NCI-H2107 treated with DMSO at 0.1 percent for 48 hours (cell line): ENCODE measurements at regions not wholly inside any gene's neighbourhood (a gene's known extent, or its start where the extent isn't known, plus 50 kb on each side); places are given as distances from the start of the nearest gene placed in this dataset.

Experiments used
- DNase-seq: peaks from one replicate; lab custom pipeline; 2025; ENCODE audit not compliant: unreplicated experiment; lab: John Stamatoyannopoulos, UW

DNA sequence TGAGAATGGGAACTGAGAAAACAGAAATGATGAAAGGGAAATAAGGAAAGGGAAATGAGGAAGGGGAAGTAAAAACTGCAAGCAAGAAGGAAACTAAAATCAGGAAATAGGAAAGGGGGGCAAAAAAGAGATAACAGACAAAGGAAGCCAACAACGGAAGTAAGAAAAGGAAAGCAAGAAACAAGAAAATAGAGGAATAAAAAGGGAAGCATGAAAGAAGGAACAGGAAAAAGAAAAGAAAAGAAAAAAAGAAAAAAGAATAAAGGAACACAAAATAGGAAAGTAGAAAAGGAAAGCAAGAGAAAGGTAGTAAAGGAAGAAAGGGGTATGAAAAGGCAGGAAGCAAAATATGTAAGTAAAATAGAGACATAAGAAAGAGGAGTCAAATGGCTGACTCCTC is 241.2 kb upstream of the NCKAP5 start:
- no peak for DNase-seq

DNA sequence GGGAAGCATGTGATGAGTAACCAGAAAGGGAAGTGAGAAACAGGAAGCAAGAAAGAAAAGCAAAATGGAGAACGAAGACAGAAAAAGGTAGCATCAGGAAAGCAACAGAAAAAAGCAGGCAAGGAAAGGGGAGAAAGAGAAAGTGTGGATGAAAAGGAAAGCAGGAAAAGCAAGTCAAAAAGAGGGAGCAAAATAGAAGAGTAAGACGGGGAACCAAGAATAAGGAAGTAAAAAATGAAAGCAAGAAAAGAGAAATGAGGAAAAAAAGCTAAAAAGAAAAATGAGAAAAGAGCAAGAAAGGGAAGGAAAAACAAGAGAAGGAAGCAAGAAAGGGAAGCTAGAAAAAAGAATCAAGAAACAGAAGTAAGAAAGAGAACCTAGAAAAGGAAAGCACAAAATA is 242.3 kb upstream of the NCKAP5 start:
- DNase-seq = no peak

DNA sequence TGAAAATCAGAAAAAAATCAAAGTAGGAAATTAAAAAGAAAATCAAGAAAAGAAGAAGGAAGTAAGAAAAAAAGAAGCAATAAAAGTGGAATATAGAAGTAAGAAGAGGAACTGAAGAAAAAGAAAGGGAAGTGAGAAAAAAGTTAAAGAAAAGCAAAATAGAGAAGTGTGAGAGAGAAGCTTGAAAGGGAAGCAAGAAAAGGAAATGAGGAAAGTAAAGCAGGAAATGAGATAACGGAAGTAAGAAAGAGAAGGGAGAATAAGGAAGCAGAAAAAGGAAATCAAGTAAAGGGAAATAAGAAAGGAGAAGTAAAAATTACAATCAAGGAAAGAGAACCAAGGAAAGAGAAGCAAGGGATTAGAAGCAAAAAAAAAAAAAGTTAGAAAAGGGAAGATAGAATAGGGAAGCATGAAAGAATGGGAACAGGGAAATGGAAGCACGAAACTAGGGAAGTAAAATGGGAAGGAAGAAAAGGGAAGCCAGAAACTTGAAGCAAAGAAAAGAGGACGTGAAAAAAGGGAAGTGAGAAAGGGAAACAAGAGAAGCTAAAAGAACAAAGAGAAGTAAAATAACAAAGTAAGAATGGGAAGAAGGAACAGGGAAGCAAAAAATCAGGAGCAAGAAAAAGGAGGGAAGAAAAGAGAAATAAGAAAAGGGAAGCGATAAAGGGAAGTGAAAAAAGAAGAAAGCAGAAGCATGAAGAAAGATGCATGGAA is 243.3 kb upstream of the NCKAP5 start:
- no peak for DNase-seq

DNA sequence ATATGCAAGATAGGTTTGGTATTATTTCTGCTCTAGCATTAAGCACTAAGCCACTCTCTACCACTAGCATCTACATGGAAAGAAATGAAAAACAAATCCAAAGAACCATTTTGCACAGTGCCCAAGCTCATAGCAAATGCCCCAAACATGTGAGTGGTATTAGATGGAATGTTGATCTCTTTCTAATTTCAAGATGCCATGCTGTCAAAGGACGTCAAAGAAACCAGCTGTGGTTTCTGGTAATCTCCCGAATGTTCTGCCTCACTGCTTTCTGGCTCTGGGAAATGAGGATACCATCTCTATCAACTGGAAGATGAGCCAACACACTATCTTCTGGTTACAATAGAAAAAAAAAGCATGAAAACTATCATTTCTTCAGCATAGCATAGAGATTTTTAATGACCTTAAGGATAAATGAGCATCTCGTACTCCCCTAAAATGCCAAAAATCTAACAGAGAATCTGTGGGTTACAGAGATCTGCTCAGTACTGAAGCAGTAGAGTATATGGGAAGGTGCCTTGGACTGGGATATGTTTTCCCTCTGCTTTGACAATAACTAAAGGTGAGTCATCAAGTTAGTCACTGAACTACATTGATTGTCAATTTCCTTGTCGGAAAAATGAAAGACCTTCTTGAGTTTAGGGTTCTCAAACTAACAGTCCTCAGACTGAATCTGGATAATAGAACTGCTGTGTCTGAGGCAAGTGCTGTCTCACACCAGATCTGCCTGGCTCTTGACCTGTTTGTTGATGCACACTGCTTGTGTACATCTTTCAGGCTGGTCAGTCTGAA is 244.8 kb upstream of the NCKAP5 start:
- DNase-seq = no peak

DNA sequence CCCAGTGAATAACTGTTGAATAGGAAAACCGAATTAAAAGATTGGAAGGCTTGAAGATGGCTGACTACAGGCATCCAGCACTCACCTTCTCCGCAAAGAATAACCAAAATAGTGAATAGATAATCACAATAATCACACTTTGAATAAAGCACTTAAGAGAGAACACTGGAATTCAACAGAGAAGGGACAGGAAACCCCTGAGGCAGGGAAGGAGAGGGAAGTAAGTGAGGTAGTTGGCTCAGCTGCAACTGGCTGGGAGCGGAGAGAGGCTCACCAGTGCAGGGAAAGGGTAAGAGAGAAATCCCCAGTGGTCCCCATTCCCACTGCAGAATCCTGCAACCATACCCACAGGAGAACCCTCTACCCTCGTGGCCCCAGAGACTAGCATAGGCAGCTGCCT is 246.6 kb upstream of the NCKAP5 start:
- no peak for DNase-seq

DNA sequence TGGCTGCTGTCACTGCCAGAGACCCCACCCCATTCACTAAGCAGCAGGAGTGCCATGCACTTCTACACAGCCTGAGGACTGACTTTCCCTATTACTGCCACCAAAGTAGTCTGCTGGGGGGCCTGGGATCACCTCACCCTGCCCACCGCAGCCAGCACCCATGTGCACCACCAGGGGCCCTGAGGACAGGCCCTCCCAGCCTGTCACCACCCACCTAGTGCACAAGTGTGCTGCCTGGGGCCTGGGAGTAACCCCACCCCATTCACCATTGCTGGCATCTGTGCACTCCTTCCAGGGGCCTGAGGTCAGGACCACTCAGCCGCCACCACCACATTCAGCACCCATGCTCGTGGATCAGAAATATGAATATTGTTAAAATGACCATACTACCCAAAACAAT is 247.8 kb upstream of the NCKAP5 start:
- no peak for DNase-seq

DNA sequence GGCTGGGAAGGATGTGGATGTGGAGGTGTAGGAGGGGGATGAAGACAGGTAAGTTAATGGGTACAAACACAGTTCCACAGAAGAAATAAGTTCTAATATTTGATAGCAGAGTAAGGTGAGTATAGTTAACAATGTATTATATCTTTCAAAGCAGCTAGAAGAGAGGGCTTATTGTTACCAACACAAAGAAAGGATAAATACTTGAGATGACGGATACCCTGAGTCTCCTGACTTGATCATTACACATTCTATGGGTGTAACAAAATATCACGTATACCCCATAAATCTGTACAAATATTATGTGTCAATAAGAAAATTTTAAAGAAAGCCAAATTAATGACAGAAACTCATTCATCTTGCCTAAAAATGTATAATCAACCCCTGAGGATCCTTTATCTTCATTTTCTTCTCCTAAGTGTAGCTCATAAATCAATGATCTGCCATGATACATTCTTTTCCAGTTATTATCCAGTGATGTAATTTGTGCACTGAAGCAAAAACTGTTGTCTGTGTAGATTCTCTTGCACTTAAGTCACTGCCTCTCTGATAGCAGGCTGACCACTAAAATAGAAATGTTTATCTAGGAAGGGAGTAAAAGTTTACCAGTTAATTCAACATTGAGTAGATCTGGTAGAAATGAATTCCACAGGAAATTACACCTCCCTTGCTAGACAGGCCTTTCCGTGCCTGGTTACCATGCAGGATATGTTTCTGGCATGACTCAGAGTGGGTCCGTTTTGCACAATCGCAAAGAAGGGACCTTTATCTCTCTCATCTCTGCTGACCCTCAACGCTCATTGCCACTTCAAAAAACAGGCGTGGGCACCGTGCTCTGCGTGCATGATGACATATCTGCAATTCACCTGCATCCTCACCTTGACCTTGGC is 249.7 kb upstream of the NCKAP5 start:
- DNase-seq = no peak

DNA sequence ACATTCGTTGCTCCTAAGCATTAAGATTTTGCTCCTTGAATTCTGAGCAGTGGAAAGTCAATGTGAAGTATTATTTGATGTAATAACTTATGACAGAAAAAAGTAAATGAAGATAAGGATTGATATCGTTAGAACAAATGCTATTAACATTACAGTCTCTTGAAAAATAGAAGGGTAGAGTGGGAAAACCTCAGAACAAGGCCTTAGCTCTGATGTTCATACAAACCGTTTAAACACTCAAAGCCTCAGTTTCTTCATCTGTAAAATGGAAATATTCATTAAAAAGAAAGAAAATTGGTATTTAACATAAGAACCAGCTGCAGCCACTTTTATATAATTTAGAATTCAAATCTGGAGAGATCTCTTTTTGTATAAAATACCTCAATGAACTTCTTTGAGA is 250.4 kb upstream of the NCKAP5 start:
- no peak for DNase-seq

DNA sequence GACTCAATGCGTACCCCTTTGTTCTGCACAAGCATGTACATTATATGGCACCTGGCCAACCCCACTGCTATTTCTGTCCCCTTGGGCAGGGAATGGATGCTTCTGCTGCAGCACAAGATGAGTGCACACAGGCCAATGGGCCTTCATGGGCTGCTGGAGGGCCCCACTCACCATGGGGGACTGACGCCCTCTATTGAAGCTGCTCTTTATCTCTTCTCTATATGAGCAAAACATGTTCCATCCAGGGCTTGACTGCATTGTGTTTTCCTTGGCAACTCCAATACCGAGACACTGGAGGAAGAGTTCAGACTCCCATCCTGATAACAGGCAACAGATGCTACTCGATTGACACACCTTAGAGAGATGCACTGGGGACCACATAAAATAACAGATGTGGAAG is 251.6 kb upstream of the NCKAP5 start:
- DNase-seq = no peak

DNA sequence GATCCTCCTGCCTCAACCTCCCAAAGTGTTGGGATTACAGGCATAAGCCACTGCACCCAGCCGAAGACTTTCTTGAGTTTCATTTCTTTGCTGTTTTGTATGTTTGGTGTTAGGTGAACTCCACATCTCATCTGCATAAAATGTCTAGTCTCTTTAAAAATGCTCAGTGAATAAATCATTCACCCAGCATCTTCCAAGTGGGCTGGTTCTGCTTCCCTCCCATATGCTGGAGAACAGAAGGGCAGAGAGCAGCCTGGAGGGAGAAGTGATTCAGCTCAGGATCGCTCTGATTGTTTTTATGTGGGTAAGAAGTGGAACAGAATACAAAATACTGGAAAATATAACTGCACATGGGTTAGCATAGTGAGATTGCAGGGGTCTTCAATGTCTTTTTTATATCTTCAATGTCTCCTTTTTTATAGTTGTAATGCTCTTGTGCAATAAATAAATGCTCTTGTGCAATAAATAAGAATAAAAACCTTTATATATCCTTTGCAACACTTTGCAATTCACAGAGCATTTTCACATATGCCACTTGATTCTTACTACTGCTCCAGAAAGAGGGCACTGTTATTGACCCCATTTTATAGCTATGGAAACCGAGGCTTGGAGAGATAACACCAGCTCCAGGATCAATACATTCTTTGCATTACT is 253.0 kb upstream of the NCKAP5 start:
- no peak for DNase-seq

DNA sequence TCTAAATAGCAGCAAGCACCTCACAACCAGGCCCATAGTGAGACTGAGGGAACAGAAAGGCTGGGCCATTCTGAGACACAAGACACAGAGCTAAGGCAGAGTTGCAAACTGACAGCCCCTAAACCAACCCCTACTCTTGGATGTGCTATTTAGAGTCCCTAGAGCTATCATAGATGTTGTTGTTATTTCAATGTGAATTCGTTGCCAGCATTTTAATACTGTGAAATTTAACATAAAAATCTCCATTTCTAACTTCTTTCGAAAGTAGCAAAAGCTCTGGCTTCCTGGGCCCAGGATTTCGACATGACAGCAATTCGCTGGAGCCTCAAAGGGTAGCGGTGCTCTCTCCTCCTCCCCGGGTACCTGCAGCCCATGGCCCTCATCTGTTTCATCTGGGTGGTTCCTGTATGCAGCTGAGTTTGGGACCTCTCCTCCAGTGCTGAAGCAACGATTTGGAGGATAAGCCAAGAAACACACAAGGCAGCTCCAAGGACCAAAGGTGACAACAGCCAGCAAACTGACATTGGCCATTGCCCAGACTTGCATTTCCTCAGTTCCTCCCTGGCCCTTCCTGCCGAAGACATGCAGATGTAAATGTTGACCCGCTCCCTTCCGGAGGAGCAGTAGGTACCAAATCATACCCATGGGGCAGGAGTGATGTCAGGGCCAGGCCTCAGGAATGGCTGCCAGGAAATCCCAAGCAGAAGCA is 254.4 kb upstream of the NCKAP5 start:
- no peak for DNase-seq

DNA sequence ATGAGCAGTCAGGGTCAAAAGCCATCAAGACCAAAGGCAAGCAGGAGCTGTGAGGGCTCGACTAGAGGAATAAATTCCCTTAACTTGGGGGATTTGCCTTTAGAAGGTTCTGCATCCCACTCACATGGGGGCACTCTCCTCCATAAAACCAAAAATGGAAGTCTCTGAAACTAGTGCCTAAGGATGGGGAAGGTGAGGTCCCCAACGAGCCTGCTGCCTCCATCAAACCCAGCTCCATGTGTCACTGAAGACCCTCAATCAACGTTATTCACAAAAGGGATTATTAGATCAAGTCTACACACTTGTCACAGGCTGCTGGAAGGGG is 254.9 kb upstream of the NCKAP5 start:
- DNase-seq = no peak

DNA sequence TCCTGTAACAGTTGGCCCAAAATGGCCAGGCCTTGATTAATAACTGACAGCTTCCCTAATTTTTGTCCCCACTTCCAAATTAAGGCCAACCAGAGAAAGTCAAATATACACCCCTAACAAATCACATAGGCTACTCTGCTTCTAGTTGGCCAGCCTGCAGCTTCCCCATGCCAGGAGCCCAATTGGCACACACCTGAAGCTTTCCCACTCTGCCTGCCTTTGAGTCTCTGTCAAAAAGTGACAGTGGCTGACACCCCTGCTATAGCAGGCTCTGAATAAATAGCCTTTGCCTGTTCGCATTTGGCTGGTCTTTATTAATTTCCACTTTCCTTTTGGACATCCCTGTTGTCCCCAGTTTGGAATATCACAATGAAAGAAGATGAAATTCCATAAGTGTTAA is 256.6 kb upstream of the NCKAP5 start:
- DNase-seq = no peak

DNA sequence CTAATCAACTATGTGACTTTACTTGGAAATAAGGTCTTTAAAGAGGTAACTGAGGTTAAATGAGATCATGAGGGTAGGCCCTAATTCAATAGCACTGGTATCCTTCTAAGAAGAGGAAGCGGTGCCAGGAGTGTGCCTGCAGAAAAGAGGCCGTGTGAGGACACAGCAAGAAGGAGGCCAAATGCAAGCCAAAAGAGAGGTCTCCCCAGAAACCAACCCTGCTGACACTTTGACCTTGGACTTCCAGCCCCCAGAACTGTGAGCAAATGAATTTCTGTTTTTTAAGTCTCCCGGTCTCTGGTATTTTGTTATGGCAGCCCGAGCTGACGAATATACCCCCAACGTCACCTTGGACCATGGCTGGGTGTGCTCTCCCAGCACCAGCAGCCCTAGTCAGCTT is 257.5 kb upstream of the NCKAP5 start:
- no peak for DNase-seq

DNA sequence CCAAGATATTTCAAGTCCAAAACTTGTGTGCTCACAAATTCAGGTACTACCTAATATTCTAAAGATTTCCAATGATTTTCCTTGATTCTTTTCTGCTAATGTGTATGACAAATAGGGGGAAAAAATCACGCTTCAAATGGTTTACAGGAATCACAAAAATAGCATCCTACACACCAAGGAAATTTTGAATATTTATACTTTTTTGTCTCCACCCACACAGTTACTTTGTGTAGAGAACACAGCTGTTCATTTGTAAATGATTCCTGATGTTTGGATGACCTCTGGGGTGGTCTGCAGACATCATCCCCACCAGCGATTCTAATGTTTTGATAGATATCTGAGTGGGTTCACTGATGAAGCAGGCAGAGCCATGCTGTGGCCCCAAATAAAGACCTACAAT is 260.6 kb upstream of the NCKAP5 start:
- no peak for DNase-seq

DNA sequence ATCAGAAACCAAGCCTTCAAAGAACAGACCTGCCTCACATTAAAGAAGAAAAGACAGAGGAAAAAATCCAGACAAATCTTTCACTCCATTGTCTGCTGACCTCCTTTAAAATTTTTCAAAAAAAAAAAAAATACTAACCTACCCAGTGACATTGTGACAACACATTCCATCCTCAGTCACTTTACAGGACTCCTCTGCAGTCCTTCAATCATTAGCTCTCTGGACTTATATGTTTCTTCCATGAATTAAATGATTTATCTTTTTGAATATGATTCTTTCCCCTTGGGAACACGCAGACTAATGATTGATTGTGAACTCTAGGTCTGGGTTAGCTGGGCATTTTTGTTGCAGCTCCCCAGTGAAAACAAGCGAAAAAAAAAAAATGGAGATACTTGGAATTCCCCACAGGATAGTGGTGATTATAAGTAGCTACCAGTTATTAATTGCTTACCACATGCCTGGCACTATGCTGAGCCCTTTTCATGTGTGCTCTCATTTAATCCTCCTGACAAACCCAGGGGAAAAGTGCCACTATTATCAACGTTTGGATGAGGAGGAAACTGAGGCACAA is 261.3 kb upstream of the NCKAP5 start:
- no peak for DNase-seq

DNA sequence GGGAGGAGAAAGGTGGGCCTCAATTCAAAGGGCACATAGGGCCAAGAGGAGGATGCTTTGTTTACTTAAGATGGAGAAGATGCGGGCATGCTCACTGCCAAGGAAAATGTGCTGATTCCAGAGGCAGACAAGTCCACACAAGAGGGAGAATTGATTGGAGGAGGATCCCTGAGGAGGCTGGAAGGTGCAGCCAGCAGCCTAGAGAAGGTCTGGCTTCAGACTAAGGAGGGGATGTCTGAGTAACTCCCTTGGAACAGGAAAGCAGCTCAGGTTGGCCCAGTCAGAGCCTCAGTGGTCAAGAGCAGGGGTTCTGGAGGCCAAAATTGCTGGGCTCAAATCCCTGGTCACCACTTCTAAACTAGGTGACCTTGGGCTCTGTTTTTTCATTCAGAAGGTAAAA is 265.5 kb upstream of the NCKAP5 start:
- no peak for DNase-seq

DNA sequence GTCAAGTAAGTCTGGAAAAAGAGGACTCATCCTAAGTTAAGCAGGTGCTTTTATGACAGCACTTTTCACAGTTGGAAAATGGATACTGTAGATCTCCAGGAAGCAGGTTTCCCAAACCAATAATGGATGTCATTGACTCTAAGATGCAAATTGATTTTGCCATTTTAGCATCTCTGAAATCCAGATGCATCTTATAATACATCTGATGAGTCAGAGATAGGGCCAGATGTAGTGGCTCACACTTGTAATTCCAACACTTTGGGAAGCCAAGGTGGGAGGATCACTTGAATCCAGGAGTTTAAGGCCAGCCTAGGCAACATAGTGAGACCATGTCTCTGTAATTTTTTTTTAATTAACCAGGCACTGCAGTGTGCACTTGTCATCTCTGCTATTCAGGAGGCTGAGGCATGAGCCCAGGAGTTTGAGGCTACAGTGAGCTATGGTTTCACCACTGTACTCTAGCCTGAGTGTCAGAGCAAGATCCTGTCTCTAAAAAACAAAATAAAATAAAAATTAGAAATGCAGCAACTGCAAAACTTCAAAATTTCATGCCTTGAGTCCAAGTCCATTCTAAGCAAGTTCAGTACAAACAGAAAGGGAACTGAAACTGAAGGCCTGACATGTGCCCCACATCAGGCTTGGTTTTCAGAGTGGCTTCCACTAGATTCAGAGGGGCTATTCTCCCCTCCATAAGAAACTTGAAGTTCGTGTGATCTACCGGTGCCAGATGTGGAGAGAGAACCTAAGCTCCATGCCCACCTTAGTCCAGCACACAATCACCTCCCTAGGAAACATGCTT is 267.8 kb upstream of the NCKAP5 start:
- DNase-seq = no peak

DNA sequence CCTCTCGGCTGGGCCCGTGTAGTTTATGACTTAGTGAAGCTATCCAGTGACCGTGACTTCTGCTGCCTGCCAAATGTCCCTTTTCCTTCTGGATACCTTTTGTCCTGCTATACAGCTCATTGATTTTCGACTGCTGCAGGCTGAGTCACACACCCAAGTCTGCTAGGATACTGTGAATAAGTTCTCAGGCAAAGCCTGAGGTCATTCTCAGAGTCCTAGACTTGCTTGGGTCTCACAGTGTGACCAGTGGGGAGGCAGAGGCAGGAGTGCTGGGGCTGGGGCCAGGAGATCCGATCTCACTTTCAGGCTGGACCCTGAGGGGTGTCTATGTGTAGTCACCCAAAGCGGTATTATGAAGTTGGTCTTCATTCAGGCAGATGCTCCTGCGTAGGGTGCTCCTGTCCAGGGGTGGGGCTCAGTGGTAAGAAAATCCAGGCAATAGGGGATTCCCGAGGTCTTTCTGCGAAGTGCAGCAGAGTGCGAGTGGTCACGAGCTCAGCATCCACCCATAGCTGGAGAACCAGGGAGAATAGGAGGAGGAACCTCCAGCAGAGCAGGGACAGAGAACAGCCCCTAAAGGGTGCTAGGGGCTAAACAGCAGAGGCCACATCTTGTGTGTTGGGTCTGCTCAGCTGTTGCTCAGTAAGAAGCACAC is 268.6 kb upstream of the NCKAP5 start:
- no peak for DNase-seq
